ENCODE measurements at regions not wholly inside any gene's neighbourhood (a gene's known extent, or its start where the extent isn't known, plus 50 kb on each side); places are given as distances from the start of the nearest gene placed in this dataset.

DNA sequence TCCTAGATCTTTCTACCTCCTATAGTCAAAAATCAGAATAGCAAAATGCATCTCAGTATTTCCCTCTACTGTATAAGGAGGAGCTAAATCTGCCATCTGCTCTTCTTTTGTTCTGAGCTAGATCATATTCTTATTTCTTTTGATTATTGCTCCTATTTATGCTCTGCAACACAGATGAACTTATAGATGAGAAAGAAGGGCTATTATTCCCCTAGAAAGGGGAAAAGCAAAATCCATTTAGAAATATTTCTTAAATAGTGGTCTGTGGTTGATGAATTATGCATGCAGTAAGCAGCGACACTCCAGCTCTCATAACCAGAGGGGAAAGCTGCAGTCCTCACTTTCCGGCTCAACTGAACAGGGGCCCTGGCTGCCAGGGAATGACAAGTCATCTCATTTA lies 207.3 kb upstream of the SORCS1 start:
- TF ChIP-seq, protein P1, sequence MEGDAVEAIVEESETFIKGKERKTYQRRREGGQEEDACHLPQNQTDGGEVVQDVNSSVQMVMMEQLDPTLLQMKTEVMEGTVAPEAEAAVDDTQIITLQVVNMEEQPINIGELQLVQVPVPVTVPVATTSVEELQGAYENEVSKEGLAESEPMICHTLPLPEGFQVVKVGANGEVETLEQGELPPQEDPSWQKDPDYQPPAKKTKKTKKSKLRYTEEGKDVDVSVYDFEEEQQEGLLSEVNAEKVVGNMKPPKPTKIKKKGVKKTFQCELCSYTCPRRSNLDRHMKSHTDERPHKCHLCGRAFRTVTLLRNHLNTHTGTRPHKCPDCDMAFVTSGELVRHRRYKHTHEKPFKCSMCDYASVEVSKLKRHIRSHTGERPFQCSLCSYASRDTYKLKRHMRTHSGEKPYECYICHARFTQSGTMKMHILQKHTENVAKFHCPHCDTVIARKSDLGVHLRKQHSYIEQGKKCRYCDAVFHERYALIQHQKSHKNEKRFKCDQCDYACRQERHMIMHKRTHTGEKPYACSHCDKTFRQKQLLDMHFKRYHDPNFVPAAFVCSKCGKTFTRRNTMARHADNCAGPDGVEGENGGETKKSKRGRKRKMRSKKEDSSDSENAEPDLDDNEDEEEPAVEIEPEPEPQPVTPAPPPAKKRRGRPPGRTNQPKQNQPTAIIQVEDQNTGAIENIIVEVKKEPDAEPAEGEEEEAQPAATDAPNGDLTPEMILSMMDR (IDR thresholded peaks at IDR 0.05) = no peak
- Histone ChIP-seq H3K9me3 (no peaks in the 10 kb centered on the region), H3K4me1 (ENCODE audit: low read depth) (no peaks in the 10 kb centered on the region), H3K36me3 (ENCODE audit: low read depth) (no peaks in the 10 kb centered on the region), H3K4me3 (no peak overlapping the region)
- DNase-seq (no peak), ATAC-seq (no peak)
- intact Hi-C loops (cut with DNase I, micrococcal nuclease) = no loop called here

DNA sequence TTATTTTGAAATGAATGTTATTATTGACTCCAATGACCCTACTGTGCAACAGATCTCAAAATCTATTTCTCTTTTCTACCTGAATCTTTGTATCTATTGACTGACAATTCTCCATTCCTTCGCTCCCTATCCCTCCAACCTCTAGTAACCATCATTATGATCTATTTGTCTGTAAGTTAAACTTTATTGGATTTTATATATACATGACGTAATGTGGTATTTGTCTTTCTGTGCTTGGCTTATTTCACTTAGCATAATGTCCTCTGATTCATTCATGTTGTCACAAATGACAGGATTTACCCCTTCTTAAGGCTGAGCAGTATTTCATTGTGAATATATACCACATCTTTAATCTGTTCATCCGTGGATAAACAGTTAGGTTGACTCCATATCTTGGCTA lies 200.4 kb upstream of the SORCS1 start:
- Histone ChIP-seq H3K4me1 (ENCODE audit: low read depth) (no peaks in the 10 kb centered on the region), H3K4me3 (no peak overlapping the region), H3K9me3 (no peaks in the 10 kb centered on the region), H3K36me3 (ENCODE audit: low read depth) (no peaks in the 10 kb centered on the region)
- TF ChIP-seq, protein P1 (IDR thresholded peaks at IDR 0.05) = no peak
- no peak for DNase-seq
- no peak for ATAC-seq
- intact Hi-C loops (cut with DNase I, micrococcal nuclease) = no loop called here

DNA sequence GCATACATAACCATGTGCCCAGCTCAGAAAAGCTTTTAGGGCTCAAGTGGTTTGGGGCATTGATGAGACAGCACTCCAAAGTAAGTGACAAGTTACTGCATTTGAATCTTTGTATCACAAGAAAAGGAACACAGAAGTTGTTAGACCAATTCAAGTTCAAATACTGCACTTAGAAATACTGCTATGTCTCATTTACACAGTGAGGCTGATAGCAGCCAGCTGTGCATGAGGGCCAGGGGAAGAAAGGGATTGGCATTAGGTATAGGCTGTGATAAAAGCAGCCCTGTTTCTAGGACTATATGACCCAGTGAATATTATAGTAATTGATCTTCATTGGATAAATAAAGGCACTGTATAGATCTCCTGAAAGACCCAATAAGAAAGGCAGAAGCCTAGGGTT lies 197.8 kb upstream of the SORCS1 start:
- ATAC-seq = no peak
- Histone ChIP-seq H3K4me1 (ENCODE audit: low read depth) (no peaks in the 10 kb centered on the region), H3K9me3 (no peaks in the 10 kb centered on the region), H3K36me3 (ENCODE audit: low read depth) (no peaks in the 10 kb centered on the region), H3K4me3 (no peak overlapping the region)
- intact Hi-C loops (cut with DNase I, micrococcal nuclease) = no loop called here
- TF ChIP-seq, protein P1 (IDR thresholded peaks at IDR 0.05) = no peak
- no peak for DNase-seq

DNA sequence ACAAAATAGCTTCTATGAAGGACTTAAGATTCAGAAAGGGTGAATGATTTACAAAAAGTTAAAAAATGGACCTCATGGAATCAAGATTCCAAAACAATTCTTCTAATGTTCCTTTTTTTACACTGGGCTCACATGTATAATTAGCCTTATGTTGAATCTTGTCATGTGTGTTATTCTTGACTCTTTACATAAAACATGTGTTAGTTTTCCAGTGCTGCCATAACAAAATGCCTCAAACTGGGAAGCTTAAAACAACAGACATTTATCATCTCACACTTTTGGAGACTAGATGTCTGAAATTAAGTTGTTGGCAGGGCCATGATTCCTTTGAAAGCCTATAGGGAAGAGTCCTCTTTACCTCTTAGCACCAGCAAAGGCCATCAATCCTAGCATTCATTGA lies 192.5 kb upstream of the SORCS1 start:
- no peak for ATAC-seq
- intact Hi-C loops (cut with DNase I, micrococcal nuclease) = no loop called here
- TF ChIP-seq, protein P1 (IDR thresholded peaks at IDR 0.05) = no peak
- Histone ChIP-seq H3K4me3 (no peak overlapping the region), H3K4me1 (ENCODE audit: low read depth) (no peaks in the 10 kb centered on the region), H3K9me3 (no peaks in the 10 kb centered on the region), H3K36me3 (ENCODE audit: low read depth) (no peaks in the 10 kb centered on the region)
- DNase-seq = no peak

DNA sequence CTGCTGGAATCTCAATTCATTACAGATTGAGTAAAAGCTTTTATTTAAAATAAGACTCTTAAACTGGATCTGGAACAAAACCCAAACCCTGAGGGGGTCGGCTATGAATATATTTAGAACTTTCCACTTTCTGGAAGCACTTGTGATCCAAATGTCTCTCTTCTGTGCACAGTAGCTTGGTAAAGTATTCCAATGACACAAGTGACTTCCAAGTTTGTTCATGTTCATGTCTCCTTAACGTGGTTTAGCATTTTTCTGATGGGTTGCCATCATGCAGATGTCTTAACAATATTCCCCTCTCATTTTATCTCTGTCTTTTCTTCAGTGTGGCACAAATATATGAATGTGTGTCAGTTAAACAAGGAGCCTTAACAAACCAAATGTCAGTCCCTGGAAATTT lies 191.9 kb upstream of the SORCS1 start:
- no peaks in the 10 kb centered on the region for H3K36me3 ChIP-seq (ENCODE audit: low read depth)
- TF ChIP-seq, protein P1 (IDR thresholded peaks at IDR 0.05) = no peak
- H3K4me1 ChIP-seq (ENCODE audit: low read depth) = no peaks in the 10 kb centered on the region
- H3K4me3 ChIP-seq = no peak overlapping the region
- no peaks in the 10 kb centered on the region for H3K9me3 ChIP-seq
- DNase-seq (no peak), ATAC-seq (no peak)
- intact Hi-C loops (cut with DNase I, micrococcal nuclease) = no loop called here

DNA sequence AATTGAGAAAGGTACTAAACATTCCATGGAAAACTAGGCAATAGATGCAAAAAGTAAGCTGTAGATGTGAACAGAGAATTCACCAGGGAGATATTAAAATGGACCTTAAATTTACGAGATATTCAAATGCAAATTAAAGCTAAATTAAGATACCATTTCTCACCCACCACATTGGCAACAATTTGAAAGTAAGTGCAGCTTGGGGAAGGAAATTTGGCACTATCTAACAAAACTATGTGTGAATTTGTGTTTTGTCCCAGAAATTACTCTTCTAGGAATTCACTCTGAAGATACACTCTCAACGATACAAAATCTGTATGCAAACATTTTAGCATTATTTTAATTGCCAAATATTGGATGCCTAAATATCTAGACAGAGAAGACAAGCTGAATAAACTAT lies 178.2 kb upstream of the SORCS1 start:
- ATAC-seq = no peak
- no peaks in the 10 kb centered on the region for H3K9me3 ChIP-seq
- H3K4me1 ChIP-seq (ENCODE audit: low read depth) = no peaks in the 10 kb centered on the region
- DNase-seq = no peak
- intact Hi-C loops (cut with DNase I, micrococcal nuclease) = no loop called here
- TF ChIP-seq, protein P1 (IDR thresholded peaks at IDR 0.05) = no peak
- no peak overlapping the region for H3K4me3 ChIP-seq
- no peaks in the 10 kb centered on the region for H3K36me3 ChIP-seq (ENCODE audit: low read depth)

All from mucosa of descending colon (tissue), 3 donors.